Fibroblast of peridontal ligament (primary cell): ENCODE measurements at regions not wholly inside any gene's neighbourhood (a gene's known extent, or its start where the extent isn't known, plus 50 kb on each side); places are given as distances from the start of the nearest gene placed in this dataset.
"Not testable (repeated sequence)": the region's sequence is repeated elsewhere in the genome, so short reads cannot be mapped to it uniquely, and the experiment has no call there.

Experiments
- DNase-seq: peaks from one replicate; pipeline ENCODE4 v3.0.0-alpha.2; 2010; ENCODE audit errors: extremely low read depth

GRCh38 chr9:21533597-21533996, 51.5 kb upstream of the IFNE start:
- no peak for DNase-seq

- no peak for DNase-seq
Measured at GRCh38 chr9:21535396-21535795, 53.3 kb upstream of the IFNE start.

GRCh38 chr9:21542787-21543186, 60.7 kb upstream of the IFNE start:
- no peak for DNase-seq

GRCh38 chr9:21543187-21543586, 61.1 kb upstream of the IFNE start:
- no peak for DNase-seq

GRCh38 chr9:21543816-21544215, 61.7 kb upstream of the IFNE start:
- DNase-seq, result not testable (repeated sequence)

GRCh38 chr9:21546949-21547348, 64.8 kb upstream of the IFNE start:
- DNase-seq, result no peak

GRCh38 chr9:21549251-21549765, 67.2 kb upstream of the IFNE start:
- peak; percentile 98 for DNase-seq

GRCh38 chr9:21549890-21550289, 67.8 kb upstream of the IFNE start:
- DNase-seq, result no peak

GRCh38 chr9:21550392-21550791, 68.3 kb upstream of the IFNE start:
- no peak for DNase-seq

GRCh38 chr9:21551401-21551800, 69.3 kb upstream of the IFNE start:
- no peak for DNase-seq

GRCh38 chr9:21552244-21553170, 70.4 kb upstream of the IFNE start:
- DNase-seq, result no peak

- DNase-seq, result no peak
Measured at GRCh38 chr9:21553441-21553840, 71.3 kb upstream of the IFNE start.

- no peak for DNase-seq
Measured at GRCh38 chr9:21554813-21555212, 72.7 kb upstream of the IFNE start.

GRCh38 chr9:21555911-21556310, 73.8 kb upstream of the IFNE start:
- no peak for DNase-seq

GRCh38 chr9:21556581-21557427, 74.7 kb upstream of the IFNE start:
- DNase-seq, result peak; percentile 63

- DNase-seq, result no peak
Measured at GRCh38 chr9:21557428-21557768, 75.3 kb upstream of the IFNE start.

- no peak for DNase-seq
Measured at GRCh38 chr9:21558079-21558478, 76.0 kb upstream of the IFNE start.

- peak; percentile 57 for DNase-seq
Measured at GRCh38 chr9:21558615-21559401, 76.7 kb upstream of the IFNE start.

GRCh38 chr9:21559402-21560280, 77.5 kb upstream of the IFNE start:
- DNase-seq, result no peak

- no peak for DNase-seq
Measured at GRCh38 chr9:21560281-21560745, 78.2 kb upstream of the IFNE start.

- no peak for DNase-seq
Measured at GRCh38 chr9:21561502-21561901, 79.4 kb upstream of the IFNE start.
